MM.1S (cell line): ENCODE measurements at regions not wholly inside any gene's neighbourhood (a gene's known extent, or its start where the extent isn't known, plus 50 kb on each side); places are given as distances from the start of the nearest gene placed in this dataset.

Experiments
- DNase-seq: peaks from one replicate; pipeline ENCODE4 v3.0.0-alpha.2; 2015
- H2AFZ ChIP-seq: fragments of 300-600 bp; sonication (generic); 2 replicates; pipeline ENCODE4 v1.6.0; 2016; ENCODE audit warnings: antibody characterized with exemption, low read length
- H3F3A ChIP-seq: fragments of 300-600 bp; sonication (generic); 2 replicates; pipeline ENCODE4 v1.6.1; 2016; ENCODE audit warnings: mild to moderate bottlenecking, antibody characterized with exemption, low read length, moderate library complexity, mixed read lengths; ENCODE audit not compliant: insufficient read depth
- H3K27ac ChIP-seq: fragments of 300-600 bp; sonication (generic); 2 replicates; pipeline ENCODE4 v1.5.1; 2016; ENCODE audit warnings: mild to moderate bottlenecking, low read length
- H3K27me3 ChIP-seq: fragments of 300-600 bp; sonication (generic); replicated peaks from 2 replicates; pipeline ENCODE4 v1.6.0; 2016; ENCODE audit warnings: low read length; ENCODE audit not compliant: insufficient read depth
- H3K36me3 ChIP-seq: fragments of 300-600 bp; sonication (generic); replicated peaks from 2 replicates; pipeline ENCODE4 v1.6.1; 2016; ENCODE audit warnings: mild to moderate bottlenecking, low read length, mixed read lengths; ENCODE audit not compliant: insufficient read depth
- H3K4me1 ChIP-seq: fragments of 300-600 bp; sonication (generic); 2 replicates; pipeline ENCODE4 v1.6.1; 2016; ENCODE audit warnings: low read length, mixed read lengths
- H3K4me2 ChIP-seq: fragments of 300-600 bp; sonication (generic); 2 replicates; pipeline ENCODE4 v1.6.0; 2016; ENCODE audit warnings: low read depth, low read length
- H3K4me3 ChIP-seq: fragments of 300-600 bp; sonication (generic); 2 replicates; pipeline ENCODE4 v1.5.1; 2016; ENCODE audit warnings: low read length, mixed read lengths
- H3K79me2 ChIP-seq: fragments of 300-600 bp; sonication (generic); 2 replicates; pipeline ENCODE4 v1.6.1; 2016; ENCODE audit warnings: mixed run types, low read length, mixed read lengths
- H3K9ac ChIP-seq: fragments of 300-600 bp; sonication (generic); 2 replicates; pipeline ENCODE4 v1.6.1; 2016; ENCODE audit warnings: low read length, mixed read lengths
- H3K9me2 ChIP-seq: fragments of 300-600 bp; sonication (generic); replicated peaks from 2 replicates; pipeline ENCODE4 v1.6.1; 2016; ENCODE audit warnings: mild to moderate bottlenecking, low read length, mixed read lengths; ENCODE audit not compliant: insufficient read depth
- H3K9me3 ChIP-seq: fragments of 300-600 bp; sonication (generic); replicated peaks from 2 replicates; pipeline ENCODE4 v1.6.1; 2016; ENCODE audit warnings: mild to moderate bottlenecking, low read length, mixed read lengths; ENCODE audit not compliant: insufficient read depth
- H4K20me1 ChIP-seq: fragments of 300-600 bp; sonication (generic); 2 replicates; pipeline ENCODE4 v1.6.1; 2016; ENCODE audit warnings: mild to moderate bottlenecking, low read length, moderate library complexity, mixed read lengths; ENCODE audit not compliant: insufficient read depth
- EZH2 ChIP-seq: fragments of 300-600 bp; sonication (generic); optimal IDR thresholded peaks from 2 replicates; pipeline ENCODE3; 2017; ENCODE audit warnings: low read depth, mild to moderate bottlenecking, antibody characterized with exemption, low read length, mixed read lengths
- EZH2phosphoT487 ChIP-seq: fragments of 300-600 bp; sonication (generic); IDR thresholded peaks from 2 replicates; pipeline ENCODE4 v1.6.1; 2018; ENCODE audit warnings: antibody characterized with exemption, low read length
- TF ChIP-seq, protein P1 (sequence below): fragments of 300-600 bp; sonication (generic); IDR thresholded peaks from 2 replicates; pipeline ENCODE4 v1.5.1; 2016; ENCODE audit warnings: antibody characterized with exemption, low read length, mixed read lengths

DNA sequence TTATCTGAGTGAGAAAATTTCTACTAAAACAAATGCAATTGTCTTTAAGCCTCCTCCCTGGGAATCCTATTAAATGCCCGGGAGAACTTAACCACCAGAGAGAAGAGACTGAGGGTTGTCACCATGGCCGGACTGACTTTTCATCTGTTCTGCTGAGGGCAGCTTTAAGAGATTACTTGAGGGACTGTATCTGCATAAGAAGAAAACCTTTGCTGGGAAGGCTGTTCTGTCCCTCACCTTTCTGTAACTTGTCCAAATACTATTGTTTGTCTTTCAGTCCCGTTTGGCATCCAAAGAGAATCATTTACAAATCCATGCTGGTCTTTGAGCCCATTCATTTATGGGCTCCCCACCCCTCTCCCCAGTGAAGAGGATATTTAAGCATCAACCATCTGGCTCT lies 306.3 kb upstream of the FLRT2 start:
- H3K4me1 ChIP-seq: no peaks in the 10 kb centered on the region
- H3K4me2 ChIP-seq: no peak overlapping the region
- H4K20me1 ChIP-seq: no peaks in the 10 kb centered on the region
- no peaks in the 10 kb centered on the region for H3K27me3 ChIP-seq
- H3K36me3 ChIP-seq: no peaks in the 10 kb centered on the region
- H3K9me2 ChIP-seq: no peaks in the 10 kb centered on the region
- H3F3A ChIP-seq: no peaks in the 10 kb centered on the region
- no peak overlapping the region for H2AFZ ChIP-seq
- no peaks in the 10 kb centered on the region for H3K9me3 ChIP-seq
- H3K27ac ChIP-seq: no peak overlapping the region
- no peak overlapping the region for H3K4me3 ChIP-seq
- no peaks in the 10 kb centered on the region for H3K79me2 ChIP-seq
- DNase-seq: no peak
- TF ChIP-seq EZH2 (no peak), EZH2phosphoT487 (no peak)
- TF ChIP-seq, protein P1, sequence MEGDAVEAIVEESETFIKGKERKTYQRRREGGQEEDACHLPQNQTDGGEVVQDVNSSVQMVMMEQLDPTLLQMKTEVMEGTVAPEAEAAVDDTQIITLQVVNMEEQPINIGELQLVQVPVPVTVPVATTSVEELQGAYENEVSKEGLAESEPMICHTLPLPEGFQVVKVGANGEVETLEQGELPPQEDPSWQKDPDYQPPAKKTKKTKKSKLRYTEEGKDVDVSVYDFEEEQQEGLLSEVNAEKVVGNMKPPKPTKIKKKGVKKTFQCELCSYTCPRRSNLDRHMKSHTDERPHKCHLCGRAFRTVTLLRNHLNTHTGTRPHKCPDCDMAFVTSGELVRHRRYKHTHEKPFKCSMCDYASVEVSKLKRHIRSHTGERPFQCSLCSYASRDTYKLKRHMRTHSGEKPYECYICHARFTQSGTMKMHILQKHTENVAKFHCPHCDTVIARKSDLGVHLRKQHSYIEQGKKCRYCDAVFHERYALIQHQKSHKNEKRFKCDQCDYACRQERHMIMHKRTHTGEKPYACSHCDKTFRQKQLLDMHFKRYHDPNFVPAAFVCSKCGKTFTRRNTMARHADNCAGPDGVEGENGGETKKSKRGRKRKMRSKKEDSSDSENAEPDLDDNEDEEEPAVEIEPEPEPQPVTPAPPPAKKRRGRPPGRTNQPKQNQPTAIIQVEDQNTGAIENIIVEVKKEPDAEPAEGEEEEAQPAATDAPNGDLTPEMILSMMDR: no peak
- no peak overlapping the region for H3K9ac ChIP-seq

DNA sequence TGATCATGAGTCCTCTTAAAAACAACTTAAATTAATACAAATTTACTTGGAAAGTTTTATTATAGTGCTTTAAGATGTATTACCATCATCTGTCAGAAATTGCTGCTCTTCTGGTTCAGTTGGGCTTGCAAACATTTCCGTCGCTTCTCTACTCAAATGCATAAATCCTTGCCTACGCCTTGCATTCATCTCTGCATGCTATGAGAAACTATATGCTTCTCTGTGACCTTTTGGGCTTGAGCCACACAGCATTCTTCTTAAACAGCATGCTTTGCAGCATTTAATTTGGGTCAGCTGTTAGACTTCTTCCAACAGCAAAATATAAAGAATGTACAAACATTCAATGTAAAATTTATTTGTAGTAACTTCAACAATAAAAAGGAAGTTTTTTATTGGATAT lies 305.7 kb upstream of the FLRT2 start:
- no peak for DNase-seq
- Histone ChIP-seq H3K4me2 (no peak overlapping the region), H3K4me1 (no peaks in the 10 kb centered on the region), H3K9me3 (no peaks in the 10 kb centered on the region), H2AFZ (no peak overlapping the region), H3F3A (no peaks in the 10 kb centered on the region), H3K9ac (no peak overlapping the region), H4K20me1 (no peaks in the 10 kb centered on the region), H3K27me3 (no peaks in the 10 kb centered on the region), H3K36me3 (no peaks in the 10 kb centered on the region), H3K27ac (no peak overlapping the region), H3K79me2 (no peaks in the 10 kb centered on the region), H3K4me3 (no peak overlapping the region), H3K9me2 (no peaks in the 10 kb centered on the region)
- TF ChIP-seq, protein P1: no peak
- no peak for TF ChIP-seq EZH2phosphoT487
- no peak for TF ChIP-seq EZH2

DNA sequence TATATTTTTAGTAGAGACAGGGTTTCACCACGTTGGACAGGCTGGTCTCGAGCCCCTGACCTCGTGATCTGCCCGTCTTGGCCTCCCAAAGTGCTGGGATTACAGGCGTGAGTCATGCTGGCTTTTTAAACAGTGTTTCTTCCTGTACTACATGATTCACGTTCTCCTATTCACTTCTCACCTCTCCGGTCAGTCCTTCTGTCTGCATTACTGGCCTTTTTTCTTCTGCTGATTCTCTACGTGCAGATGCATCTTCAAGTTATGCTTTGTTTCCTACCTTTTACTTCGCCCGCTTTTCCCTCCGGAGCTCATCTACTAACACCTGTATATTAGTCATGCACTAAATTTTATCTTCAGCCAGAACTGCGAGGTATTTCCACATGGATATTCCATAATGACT lies 296.2 kb upstream of the FLRT2 start:
- no peak overlapping the region for H3K27ac ChIP-seq
- H2AFZ ChIP-seq: no peak overlapping the region
- H3K4me3 ChIP-seq: no peak overlapping the region
- H3K27me3 ChIP-seq: no peaks in the 10 kb centered on the region
- no peaks in the 10 kb centered on the region for H3K36me3 ChIP-seq
- no peak overlapping the region for H3K9ac ChIP-seq
- H3K79me2 ChIP-seq: no peaks in the 10 kb centered on the region
- H3K4me2 ChIP-seq: no peak overlapping the region
- no peak for TF ChIP-seq EZH2phosphoT487
- no peak for TF ChIP-seq EZH2
- TF ChIP-seq, protein P1: no peak
- no peaks in the 10 kb centered on the region for H3K4me1 ChIP-seq
- no peaks in the 10 kb centered on the region for H3K9me2 ChIP-seq
- no peaks in the 10 kb centered on the region for H3K9me3 ChIP-seq
- H3F3A ChIP-seq: no peaks in the 10 kb centered on the region
- no peak for DNase-seq
- no peaks in the 10 kb centered on the region for H4K20me1 ChIP-seq
